D721Med (cell line): ENCODE measurements at regions not wholly inside any gene's neighbourhood (a gene's known extent, or its start where the extent isn't known, plus 50 kb on each side); places are given as distances from the start of the nearest gene placed in this dataset.

ENCODE experiments used
- DNase-seq: peaks from one replicate; pipeline ENCODE4 v3.0.0; 2011; ENCODE audit warnings: low spot score; ENCODE audit not compliant: insufficient read length
- FAIRE-seq: peaks from 2 replicates; lab custom pipeline; 2011; peaks lifted over from hg19 to GRCh38; lab: Jason Lieb, UNC
- TF ChIP-seq, protein P1 (sequence below): IDR thresholded peaks from 2 replicates; pipeline ENCODE4 v1.5.1; 2012; ENCODE audit warnings: mild to moderate bottlenecking, control low read depth; ENCODE audit not compliant: insufficient read depth; ENCODE audit errors: missing control alignments

- FAIRE-seq (no peak), DNase-seq (no peak)
- TF ChIP-seq, protein P1, sequence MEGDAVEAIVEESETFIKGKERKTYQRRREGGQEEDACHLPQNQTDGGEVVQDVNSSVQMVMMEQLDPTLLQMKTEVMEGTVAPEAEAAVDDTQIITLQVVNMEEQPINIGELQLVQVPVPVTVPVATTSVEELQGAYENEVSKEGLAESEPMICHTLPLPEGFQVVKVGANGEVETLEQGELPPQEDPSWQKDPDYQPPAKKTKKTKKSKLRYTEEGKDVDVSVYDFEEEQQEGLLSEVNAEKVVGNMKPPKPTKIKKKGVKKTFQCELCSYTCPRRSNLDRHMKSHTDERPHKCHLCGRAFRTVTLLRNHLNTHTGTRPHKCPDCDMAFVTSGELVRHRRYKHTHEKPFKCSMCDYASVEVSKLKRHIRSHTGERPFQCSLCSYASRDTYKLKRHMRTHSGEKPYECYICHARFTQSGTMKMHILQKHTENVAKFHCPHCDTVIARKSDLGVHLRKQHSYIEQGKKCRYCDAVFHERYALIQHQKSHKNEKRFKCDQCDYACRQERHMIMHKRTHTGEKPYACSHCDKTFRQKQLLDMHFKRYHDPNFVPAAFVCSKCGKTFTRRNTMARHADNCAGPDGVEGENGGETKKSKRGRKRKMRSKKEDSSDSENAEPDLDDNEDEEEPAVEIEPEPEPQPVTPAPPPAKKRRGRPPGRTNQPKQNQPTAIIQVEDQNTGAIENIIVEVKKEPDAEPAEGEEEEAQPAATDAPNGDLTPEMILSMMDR = no peak
Observed at GRCh38 chr16:77617996-77618395, 104.3 kb upstream of the NUDT7 start.

- DNase-seq (no peak), FAIRE-seq (no peak)
- TF ChIP-seq, protein P1 = no peak
Observed at GRCh38 chr16:77618951-77619350, 103.4 kb upstream of the NUDT7 start.

DNA sequence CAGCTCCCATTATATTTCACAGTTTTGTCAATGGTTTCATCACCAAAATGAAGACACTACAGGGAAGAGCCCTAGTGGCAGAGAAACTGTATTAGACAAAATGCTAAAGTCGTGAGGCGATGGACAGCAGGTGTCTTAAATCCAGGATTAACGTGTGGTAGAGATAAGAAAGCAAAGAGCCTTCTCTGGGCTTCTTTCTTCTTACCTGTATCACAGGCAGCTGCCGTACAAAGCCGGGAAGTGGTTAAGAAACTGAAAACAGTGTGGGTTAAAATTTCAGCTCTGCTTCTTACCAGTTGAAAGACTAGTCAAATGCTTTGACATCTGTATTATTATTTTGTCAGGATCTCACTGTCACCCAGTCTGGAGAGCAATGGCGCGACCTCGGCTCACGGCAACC lies 98.2 kb upstream of the NUDT7 start:
- FAIRE-seq = no peak
- TF ChIP-seq, protein P1 = no peak

GRCh38 chr16:77636615-77637014 lies 85.7 kb upstream of the NUDT7 start:
- TF ChIP-seq, protein P1 = no peak
- no peak for FAIRE-seq
- no peak for DNase-seq

More for the DNA sequence above, 98.2 kb upstream of the NUDT7 start:
- DNase-seq = no peak

- no peak for FAIRE-seq
- DNase-seq = no peak
- TF ChIP-seq, protein P1 = no peak
Observed at GRCh38 chr16:77637940-77638339, 84.4 kb upstream of the NUDT7 start.

DNA sequence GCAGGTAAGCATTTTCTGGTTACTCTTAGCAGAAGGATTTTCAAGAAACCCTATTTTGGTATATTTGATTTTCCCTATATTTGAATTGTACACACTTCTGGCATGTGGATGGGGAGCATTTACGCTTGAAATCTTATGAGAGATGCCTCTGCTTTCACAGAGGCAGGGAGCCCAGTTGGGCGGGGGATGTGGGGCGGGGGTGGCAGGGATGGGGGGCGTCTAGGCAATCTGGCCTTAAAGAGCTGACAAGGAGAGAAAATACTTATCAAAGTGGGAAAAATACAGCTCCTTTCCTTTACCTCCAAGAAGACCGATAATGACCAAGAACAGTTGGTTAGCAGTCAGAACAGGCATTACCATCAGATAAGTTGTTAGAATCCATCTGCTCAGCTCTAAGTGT lies 79.1 kb upstream of the NUDT7 start:
- TF ChIP-seq, protein P1 = no peak

GRCh38 chr16:77645764-77646163 lies 76.5 kb upstream of the NUDT7 start:
- FAIRE-seq (no peak), DNase-seq (no peak)
- TF ChIP-seq, protein P1 = no peak

More for the DNA sequence above, 79.1 kb upstream of the NUDT7 start:
- DNase-seq (no peak), FAIRE-seq (no peak)
